GM12872 (cell line): ENCODE measurements at regions not wholly inside any gene's neighbourhood (a gene's known extent, or its start where the extent isn't known, plus 50 kb on each side); places are given as distances from the start of the nearest gene placed in this dataset.

Experiments
- CTCF ChIP-seq: IDR thresholded peaks from 3 replicates; pipeline ENCODE4 v1.5.1; 2011; ENCODE audit warnings: low read depth, mild to moderate bottlenecking, low read length, moderate library complexity; ENCODE audit not compliant: insufficient read depth

- TF ChIP-seq CTCF = no peak
These were observed 129.6 kb upstream of the RNF32 start for GRCh38 chr7:156510966-156511365.

DNA sequence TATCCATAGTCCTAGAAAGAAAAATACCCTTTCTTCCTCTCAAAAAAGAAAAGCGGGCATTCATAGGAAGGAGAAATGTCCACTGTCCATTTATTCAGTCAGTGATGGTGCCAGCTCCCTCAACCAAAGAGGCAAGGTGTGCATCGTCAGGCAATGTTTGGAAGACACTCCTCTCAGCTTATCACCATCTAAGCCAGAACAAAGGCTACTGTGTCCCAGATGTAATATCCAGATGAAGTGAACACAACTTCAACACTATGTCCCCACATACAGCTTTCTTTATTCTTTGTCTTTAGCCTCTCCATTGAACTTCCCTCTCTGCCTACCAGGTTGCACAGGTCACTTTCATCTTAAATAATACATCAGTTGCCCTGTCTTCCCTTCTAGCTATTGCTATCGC, 131.4 kb upstream of the RNF32 start:
- TF ChIP-seq CTCF = no peak

- TF ChIP-seq CTCF = no peak
These were observed 134.7 kb upstream of the RNF32 start for GRCh38 chr7:156505876-156506275.

DNA sequence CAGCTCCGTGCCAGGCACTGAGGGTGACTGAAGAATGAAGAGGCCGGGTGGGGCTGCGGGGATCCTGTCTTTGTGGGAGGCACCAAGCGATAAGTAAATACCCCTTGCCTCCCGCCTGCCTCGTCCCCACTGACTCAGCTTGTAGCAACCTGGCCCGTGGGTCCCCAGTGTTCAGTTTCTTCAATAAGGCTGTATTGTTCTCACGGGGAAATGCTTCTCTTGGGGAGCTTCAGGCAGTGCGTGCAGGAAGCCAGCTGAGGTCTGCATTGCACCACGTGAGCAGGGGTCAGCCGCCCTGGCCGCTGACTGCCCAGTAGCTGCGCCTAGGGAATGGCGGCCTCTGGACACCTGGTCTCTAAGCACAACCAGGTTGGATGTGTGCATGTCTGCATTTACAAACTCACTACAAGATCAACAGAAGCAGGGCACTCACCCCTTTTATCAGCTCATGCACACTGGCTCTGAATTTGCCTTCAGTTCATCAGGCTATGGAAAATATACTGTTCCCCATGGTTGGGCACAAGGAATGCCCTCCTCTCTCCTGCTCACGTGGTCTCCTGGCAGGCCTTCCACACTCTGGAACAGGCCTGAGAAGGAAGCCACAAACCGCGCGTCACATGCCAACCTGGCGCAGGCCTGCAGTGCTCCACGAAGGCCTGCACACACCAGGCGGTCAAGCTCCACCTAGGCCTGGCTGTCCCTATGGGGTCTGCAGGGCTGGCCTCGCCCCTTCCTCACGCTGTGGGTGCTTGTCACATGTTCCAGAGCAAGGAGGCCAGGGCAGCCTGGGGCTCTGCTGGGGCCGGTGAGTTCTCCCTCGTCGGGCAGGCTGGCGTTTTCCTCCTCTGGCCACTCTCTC, 135.7 kb upstream of the RNF32 start:
- no peak for TF ChIP-seq CTCF

DNA sequence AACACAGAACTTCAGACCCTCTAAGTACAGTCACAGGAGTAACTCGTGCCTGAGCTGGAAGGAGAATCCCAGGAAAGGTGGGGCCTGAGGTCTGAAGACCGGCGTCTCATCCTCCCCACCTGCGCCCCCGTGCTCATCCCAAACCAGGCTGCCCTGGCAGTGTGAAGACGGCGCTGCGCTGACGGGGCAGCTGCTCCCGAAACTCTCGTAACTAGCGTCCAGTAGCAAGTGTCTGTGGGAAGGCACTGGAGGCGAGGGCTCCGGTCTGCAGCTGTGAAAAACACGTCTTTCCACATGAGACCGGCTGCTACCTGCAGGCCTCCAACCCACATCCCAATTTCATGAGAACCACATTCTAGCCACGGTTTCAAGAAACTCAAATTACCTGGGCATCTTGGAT, 136.6 kb upstream of the RNF32 start:
- TF ChIP-seq CTCF = no peak

- TF ChIP-seq CTCF = no peak
These were observed 137.4 kb upstream of the RNF32 start for GRCh38 chr7:156503196-156503595.

GRCh38 chr7:156499247-156499881, 141.2 kb upstream of the RNF32 start:
- no peak for TF ChIP-seq CTCF
